GM19372 (cell line): ENCODE measurements at regions not wholly inside any gene's neighbourhood (a gene's known extent, or its start where the extent isn't known, plus 50 kb on each side); places are given as distances from the start of the nearest gene placed in this dataset.
"Not testable (repeated sequence)": the region's sequence is repeated elsewhere in the genome, so short reads cannot be mapped to it uniquely, and the experiment has no call there.

Source experiments
- ATAC-seq: cut with Tn5 transposase; IDR thresholded peaks from one replicate; pipeline ENCODE4 v1.9.1; 2021; ENCODE audit warnings: mild to moderate bottlenecking, low read depth, moderate library complexity; ENCODE audit not compliant: unreplicated experiment

- no peak for ATAC-seq
Observed at GRCh38 chr21:35982717-35983116, 77.6 kb downstream of the SETD4 start.

- ATAC-seq: no peak
Observed at GRCh38 chr21:35981514-35982070, 78.7 kb downstream of the SETD4 start.

GRCh38 chr21:35980821-35981220, 79.5 kb downstream of the SETD4 start:
- no peak for ATAC-seq

GRCh38 chr21:35977860-35978259, 82.5 kb downstream of the SETD4 start:
- not testable (repeated sequence) for ATAC-seq

- no peak for ATAC-seq
Observed at GRCh38 chr21:35976929-35977328, 83.4 kb downstream of the SETD4 start.

GRCh38 chr21:35976481-35976880, 83.8 kb downstream of the SETD4 start:
- no peak for ATAC-seq

- no peak for ATAC-seq
Observed at GRCh38 chr21:35974775-35975174, 85.6 kb downstream of the SETD4 start.

GRCh38 chr21:35971824-35972223, 88.5 kb downstream of the SETD4 start:
- ATAC-seq: no peak

- ATAC-seq: no peak
Observed at GRCh38 chr21:35969281-35969680, 91.0 kb downstream of the SETD4 start.

GRCh38 chr21:35968564-35968963, 91.8 kb downstream of the SETD4 start:
- no peak for ATAC-seq

- ATAC-seq: no peak
Observed at GRCh38 chr21:35965699-35966098, 94.6 kb downstream of the SETD4 start.

GRCh38 chr21:35963920-35964451, 96.3 kb downstream of the SETD4 start:
- ATAC-seq: no peak

- ATAC-seq: no peak
Observed at GRCh38 chr21:35962917-35963316, 97.4 kb downstream of the SETD4 start.

- ATAC-seq: no peak
Observed at GRCh38 chr21:35954066-35954465, 106.3 kb downstream of the SETD4 start.

GRCh38 chr21:35953597-35953996, 106.7 kb downstream of the SETD4 start:
- ATAC-seq: no peak

- ATAC-seq: no peak
Observed at GRCh38 chr21:35952651-35953340, 107.5 kb downstream of the SETD4 start.

GRCh38 chr21:35948982-35949381, 111.3 kb downstream of the SETD4 start:
- ATAC-seq: no peak

GRCh38 chr21:35945089-35945671, 115.1 kb downstream of the SETD4 start:
- ATAC-seq: no peak

- no peak for ATAC-seq
Observed at GRCh38 chr21:35943752-35944151, 116.6 kb downstream of the SETD4 start.

GRCh38 chr21:35942211-35943144, 117.8 kb downstream of the SETD4 start:
- ATAC-seq: no peak
